D341Med (cell line): ENCODE measurements at regions not wholly inside any gene's neighbourhood (a gene's known extent, or its start where the extent isn't known, plus 50 kb on each side); places are given as distances from the start of the nearest gene placed in this dataset.
"Not testable (repeated sequence)": the region's sequence is repeated elsewhere in the genome, so short reads cannot be mapped to it uniquely, and the experiment has no call there.

Experiments
- DNase-seq: peaks from one replicate; pipeline ENCODE4 v3.0.0; 2012; ENCODE audit warnings: low spot score

- DNase-seq, result no peak
Measured at GRCh38 chr5:109989994-109990722, 300.4 kb downstream of the MAN2A1 start.

DNA sequence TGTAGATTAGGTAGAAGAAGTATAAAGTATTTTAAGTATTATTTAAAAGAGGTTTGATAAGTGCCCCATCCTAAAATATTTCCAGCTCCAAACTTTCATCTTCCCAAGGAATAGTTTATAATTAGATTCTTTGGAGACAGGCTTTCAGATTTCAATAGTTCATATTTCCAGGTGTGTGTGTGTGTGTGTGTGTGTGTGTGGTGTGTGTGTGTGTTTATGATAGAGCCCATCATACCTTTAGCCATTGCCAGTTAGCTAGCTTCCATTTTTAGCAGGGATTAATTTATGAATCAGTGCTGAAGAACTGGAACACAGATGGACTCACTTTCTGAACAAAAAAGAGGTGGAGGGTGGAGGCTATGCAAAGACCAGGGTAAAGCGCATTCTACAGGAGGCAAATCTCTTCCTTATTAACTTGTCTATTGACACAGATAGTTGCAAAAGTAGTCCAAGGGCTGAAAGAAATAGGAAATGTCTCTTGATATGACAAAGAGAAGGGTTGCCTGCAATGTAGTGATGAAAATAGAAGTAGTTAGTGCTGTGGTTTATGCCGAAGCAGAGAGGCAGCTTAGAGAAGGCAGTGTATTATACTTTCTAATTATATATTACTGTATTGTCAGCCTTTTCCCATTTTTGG, 301.1 kb downstream of the MAN2A1 start:
- DNase-seq, result no peak

DNA sequence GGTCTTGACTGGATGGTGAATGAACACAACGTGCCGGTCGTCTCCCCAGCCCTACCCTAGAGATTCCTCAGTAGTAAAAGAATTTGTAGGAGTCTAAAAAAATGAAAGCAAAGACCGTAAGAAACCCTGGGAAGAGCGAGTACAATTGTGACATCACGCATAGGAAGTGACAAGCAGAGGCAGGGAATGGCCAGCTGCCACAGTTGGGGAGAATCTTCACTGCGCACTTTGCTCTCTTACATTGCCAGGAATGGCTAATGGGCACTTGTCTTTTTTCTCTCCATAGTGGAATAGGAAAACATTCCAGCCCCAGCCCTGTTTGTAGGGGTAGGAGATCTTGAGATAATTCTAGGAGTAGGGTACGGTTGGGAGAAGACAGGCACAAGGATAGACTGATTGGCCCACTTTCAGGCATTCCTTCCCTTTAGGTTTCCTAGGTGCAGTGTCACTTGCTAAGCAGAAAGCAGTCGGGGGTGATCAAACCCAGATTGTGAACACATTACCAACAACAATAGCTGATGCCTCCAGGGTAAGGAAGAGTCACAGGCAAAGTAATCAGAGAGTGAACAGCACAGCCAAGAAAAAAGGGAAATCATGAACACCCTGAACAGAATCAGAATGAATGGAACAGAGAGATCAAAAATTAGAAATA, 302.7 kb downstream of the MAN2A1 start:
- no peak for DNase-seq

GRCh38 chr5:109994135-109994534, 304.4 kb downstream of the MAN2A1 start:
- no peak for DNase-seq

DNA sequence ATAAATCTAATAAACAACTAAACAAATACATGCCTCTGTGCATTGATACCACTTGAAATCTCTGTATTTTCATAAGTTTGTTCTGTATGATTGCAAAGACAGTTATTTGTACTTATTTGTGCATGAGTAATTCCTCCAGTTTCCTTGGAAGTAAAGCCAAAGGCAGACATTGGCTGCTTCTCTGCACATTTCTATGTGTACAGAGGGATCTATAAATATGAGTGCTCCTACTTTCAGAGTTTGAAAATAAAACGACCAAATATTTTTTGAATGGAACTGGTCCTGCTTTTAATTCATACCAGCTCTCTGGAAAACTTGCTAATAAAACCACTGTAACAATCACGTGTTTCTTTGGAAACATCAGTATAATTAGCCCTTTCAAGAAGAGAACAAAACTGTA, 306.5 kb downstream of the MAN2A1 start:
- no peak for DNase-seq

- DNase-seq, result no peak
Measured at GRCh38 chr5:109997161-109997560, 307.4 kb downstream of the MAN2A1 start.

- DNase-seq, result no peak
Measured at GRCh38 chr5:109998208-109998607, 308.5 kb downstream of the MAN2A1 start.

DNA sequence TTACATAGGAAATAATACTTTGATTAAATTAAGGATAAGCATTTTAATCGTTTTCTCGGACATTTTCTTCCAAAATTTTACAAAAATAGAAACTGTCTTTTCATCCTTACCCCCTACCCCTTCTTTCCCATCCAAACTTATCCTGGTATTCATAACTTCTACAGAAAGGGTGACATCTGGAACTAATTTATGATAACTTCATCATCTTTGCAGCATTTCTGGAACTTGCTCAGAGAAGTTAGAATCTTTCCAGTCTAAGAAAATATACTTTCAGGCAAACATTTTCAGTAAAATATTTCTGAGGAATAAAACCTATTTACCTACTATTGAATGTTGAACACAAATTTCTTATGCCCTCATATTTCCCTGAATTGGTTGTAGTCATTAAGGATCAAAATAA, 309.0 kb downstream of the MAN2A1 start:
- DNase-seq, result no peak

DNA sequence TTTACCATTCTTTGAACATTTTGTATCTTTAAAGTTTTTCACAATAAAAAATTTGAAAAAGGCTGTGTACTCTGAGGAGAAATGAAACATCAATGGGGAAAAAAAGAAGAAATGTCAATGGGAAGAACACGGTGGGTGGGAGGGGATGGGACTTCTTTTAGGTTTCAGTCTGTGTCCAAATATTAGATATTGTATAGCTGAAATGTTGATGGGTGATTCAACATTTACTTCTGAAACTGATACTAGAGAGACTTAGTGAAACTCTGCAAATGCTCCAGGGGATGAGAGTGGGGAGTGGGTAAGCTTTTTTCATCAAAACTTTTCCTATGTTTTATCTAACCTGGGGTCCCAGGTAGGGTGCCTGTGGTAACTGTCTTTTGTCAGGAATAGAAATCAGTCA, 311.9 kb downstream of the MAN2A1 start:
- no peak for DNase-seq

DNA sequence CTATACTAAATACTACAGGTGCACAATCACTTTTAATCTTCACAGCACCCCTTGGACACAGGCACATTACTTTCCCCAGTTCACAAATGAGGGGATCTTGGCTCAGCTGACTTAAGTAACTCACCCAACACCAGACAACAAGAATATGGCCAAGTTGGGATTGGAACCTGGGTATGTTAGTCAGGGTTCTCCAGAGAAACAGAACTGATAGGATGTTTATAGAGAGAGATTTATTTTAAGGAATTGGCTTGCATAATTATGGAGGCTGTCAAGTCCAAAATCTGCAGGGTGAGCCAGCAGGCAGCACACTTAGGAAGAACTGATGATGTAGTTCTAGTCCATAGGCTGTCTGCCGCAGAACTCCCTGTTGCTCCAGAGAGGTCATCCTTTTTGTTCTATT, 312.9 kb downstream of the MAN2A1 start:
- no peak for DNase-seq

GRCh38 chr5:110005907-110006562, 316.3 kb downstream of the MAN2A1 start:
- DNase-seq, result not testable (repeated sequence)

- no peak for DNase-seq
Measured at GRCh38 chr5:110007101-110007500, 317.4 kb downstream of the MAN2A1 start.

GRCh38 chr5:110008131-110008530, 318.4 kb downstream of the MAN2A1 start:
- DNase-seq, result no peak

DNA sequence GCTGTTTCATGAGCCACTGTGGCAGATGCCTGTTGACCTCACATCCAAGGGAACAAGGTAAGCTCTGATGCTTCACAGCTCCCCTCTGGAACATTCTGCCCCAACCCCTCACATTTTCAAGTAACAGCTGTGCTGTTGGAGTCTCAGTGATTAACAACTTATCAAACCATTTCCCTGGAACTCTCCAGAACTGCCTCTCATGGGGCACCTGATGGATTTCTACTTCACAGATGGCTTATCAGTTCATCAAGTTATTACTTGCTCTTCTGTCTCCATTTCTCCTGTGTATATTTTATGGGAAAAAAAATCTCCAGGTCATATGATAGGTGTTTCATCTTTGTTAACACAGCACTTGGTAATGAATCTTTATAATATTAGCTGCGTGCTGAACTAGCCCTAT, 322.4 kb downstream of the MAN2A1 start:
- no peak for DNase-seq

- DNase-seq, result no peak
Measured at GRCh38 chr5:110013017-110013416, 323.3 kb downstream of the MAN2A1 start.

- DNase-seq, result no peak
Measured at GRCh38 chr5:110017854-110018253, 328.1 kb downstream of the MAN2A1 start.

DNA sequence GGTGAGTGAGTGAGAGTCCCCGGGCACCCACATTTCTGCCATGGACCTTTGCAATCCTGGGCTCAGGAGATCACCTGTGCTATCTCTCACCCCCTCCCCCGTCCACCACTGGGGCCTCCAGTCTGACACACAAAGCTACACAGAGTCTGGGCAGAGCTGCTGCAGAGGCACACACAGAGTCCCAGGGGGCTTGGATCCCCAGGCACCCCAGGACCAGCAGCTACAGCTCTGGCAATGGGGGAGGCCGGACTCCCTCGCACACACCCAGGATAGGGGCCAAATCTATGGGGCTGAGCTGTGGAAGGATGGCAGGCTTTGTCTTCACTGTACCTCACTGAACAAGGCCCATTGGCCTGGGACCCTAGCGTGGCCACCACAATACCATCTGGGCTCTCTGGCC, 328.8 kb downstream of the MAN2A1 start:
- DNase-seq, result no peak

DNA sequence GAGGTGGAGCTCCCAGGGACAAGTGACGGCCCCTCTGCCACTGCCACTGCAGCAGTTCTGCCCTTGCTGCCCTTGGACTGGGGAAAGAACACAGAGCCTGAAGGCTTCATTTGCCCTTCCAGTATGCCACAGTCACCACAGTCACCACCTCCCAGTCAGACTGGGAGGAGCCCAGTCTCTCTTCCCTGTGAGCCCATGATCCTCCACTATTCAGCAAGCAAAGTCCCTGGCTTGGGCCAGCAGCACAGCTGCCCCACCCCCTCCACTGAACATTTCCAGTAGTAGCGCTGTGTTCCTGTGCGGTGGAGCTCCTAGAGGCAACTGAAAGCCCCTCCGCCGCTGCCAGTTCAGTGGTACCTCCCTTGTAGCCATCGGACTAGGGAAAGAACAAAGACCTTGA, 329.4 kb downstream of the MAN2A1 start:
- no peak for DNase-seq

DNA sequence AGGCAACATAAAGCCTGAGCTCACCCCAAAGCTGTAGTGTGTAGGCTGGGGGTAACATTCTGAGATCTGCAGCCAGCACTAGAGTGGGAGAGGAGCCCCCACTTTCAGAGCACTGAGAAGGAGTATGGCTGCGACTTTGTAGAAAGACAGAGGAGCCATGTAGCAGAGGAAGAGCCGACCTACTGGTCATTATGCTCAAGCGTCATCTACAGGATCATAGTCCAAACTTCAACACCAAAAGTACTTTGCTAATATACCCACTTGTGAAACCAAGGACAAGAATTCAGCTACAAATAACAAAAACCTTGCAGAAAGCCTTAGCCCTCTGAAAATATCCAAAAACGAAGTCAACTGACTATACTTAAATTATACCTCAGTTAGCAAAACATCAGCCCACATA, 330.1 kb downstream of the MAN2A1 start:
- no peak for DNase-seq

DNA sequence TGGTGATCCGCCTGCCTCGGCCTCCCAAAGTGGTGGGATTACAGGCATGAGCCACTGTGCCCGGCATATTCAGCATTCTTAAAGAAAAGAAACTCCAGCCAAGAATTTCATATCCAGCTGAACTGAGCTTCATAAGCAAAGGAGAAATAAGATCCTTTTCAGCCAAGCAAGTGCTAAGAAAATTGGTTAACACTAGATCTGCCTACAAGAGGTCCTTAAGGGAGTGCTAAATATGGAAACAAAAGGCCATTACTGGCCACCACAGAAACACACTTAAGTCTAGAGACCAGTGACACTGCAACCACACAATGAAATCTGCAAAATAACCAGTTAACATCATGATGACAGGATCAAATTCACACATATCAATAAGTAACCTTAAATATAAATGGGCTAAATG, 331.5 kb downstream of the MAN2A1 start:
- DNase-seq, result no peak

GRCh38 chr5:110025160-110025559, 335.4 kb downstream of the MAN2A1 start:
- no peak for DNase-seq

DNA sequence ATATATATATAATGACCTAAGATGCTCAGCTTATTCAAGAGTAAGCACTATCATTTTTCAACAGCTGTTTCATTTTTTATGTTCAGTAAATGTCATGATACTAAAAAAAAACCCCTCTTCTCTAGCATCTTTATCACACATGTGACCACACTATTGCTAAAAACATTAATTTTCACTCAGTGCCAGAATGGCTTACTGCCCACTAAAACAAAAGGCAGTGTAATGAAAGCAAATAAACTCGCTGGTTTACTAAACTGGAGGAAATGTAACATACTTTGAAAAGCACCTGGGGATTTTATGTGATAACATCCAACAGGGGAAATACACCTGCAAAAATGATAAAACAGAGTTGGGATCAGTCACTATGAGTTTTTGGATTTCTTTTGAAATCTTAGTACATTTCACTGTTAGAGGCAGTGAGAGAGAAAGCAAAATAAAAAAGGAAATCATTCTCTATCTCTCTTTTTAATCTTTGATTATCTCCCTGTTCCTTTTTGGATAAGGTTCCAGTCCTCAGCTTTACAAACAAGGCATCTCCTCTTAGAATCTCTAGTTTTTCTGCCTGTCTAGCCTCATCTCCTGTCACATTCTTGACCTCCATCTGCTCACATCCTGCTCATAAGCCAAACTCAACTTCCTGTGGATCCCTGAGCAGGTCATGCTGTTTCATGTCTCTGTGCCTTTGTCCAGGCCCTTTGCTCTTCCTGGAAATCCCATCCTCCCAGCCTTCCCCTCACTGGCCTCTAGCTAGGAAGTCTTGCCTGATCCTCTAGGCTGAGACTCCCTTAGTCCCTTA, 338.0 kb downstream of the MAN2A1 start:
- DNase-seq, result no peak
